Breast epithelium (tissue), 3 donors: ENCODE measurements at regions not wholly inside any gene's neighbourhood (a gene's known extent, or its start where the extent isn't known, plus 50 kb on each side); places are given as distances from the start of the nearest gene placed in this dataset.

Source experiments
- POLR2A ChIP-seq: fragments of 450-650 bp; IDR thresholded peaks from one replicate; pipeline ENCODE4 v1.6.1; 2016; ENCODE audit warnings: antibody characterized with exemption, mild to moderate bottlenecking, moderate library complexity
- POLR2AphosphoS5 ChIP-seq, 3 donors: sonication (generic); formaldehyde crosslinking; IDR thresholded peaks; one replicate each; pipeline ENCODE4 v1.6.1; 2017; ENCODE audit warnings: antibody characterized with exemption in 3 of 3
- TF ChIP-seq, protein P1 (sequence below), 3 donors: fragments of 450-650 bp; IDR thresholded peaks; one replicate each; pipeline ENCODE4 v1.5.1; 2016 to 2017; ENCODE audit warnings: antibody characterized with exemption in 3 of 3, mild to moderate bottlenecking in 3 of 3, moderate library complexity in 3 of 3

DNA sequence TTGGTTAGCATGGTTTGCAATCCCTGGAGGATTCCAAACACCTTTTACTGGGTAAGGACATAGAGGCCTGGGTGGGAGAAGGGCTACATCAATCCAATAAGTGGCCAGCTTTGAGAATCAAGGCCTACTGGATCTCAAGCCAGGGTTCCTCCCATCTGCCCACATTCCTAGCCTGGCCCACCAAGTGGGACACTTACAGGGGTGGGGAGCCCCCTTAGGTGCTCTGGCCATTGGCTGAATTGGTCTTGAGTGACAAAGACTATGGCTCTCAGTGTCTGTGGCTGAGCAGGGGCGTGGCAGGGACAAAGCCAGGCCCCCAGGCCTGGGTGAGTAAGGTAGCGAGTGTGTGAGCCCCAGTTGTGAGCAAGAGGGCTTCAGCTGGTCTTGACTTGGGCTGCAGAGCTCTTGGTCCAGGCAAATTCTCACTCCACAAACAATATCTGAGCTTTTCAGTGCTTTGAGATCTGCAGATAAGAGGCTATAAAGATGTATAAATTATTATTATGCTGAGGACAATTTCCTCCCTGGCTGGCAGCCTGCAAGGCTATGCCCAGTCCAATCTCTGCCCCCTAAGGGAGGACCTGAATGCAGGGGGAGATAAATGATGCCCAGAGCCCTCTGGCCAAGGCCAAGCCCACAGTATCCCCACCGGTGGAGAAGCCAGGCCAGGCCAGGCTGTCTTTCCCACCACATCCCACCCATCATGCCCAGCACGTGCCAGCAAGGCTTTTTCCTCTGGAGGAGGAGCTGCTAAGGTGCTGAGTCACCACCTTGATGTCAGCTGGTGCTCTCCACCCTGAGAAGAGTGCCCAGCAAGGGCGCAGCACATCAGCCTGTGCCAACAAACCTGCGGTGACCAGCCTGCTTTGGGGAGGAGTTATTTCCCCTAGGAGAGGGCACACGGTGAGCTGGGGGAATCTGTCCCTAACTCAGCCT, 80.7 kb upstream of the DUSP5 start:
- TF ChIP-seq, protein P1, sequence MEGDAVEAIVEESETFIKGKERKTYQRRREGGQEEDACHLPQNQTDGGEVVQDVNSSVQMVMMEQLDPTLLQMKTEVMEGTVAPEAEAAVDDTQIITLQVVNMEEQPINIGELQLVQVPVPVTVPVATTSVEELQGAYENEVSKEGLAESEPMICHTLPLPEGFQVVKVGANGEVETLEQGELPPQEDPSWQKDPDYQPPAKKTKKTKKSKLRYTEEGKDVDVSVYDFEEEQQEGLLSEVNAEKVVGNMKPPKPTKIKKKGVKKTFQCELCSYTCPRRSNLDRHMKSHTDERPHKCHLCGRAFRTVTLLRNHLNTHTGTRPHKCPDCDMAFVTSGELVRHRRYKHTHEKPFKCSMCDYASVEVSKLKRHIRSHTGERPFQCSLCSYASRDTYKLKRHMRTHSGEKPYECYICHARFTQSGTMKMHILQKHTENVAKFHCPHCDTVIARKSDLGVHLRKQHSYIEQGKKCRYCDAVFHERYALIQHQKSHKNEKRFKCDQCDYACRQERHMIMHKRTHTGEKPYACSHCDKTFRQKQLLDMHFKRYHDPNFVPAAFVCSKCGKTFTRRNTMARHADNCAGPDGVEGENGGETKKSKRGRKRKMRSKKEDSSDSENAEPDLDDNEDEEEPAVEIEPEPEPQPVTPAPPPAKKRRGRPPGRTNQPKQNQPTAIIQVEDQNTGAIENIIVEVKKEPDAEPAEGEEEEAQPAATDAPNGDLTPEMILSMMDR (IDR thresholded peaks at IDR 0.05), result no peak
- no peak for TF ChIP-seq POLR2AphosphoS5 (IDR thresholded peaks at IDR 0.05)
- TF ChIP-seq POLR2A, result no peak
